GM21447 (cell line): ENCODE measurements at regions not wholly inside any gene's neighbourhood (a gene's known extent, or its start where the extent isn't known, plus 50 kb on each side); places are given as distances from the start of the nearest gene placed in this dataset.

Experiments
- ATAC-seq: cut with Tn5 transposase; IDR thresholded peaks from one replicate; pipeline ENCODE4 v1.9.1; 2021; ENCODE audit not compliant: unreplicated experiment

- ATAC-seq = no peak
Measured at GRCh38 chr21:24935991-24936390, 671.3 kb downstream of the MRPL39 start.

- no peak for ATAC-seq
Measured at GRCh38 chr21:24910591-24910990, 696.7 kb downstream of the MRPL39 start.

- ATAC-seq = no peak
Measured at GRCh38 chr21:24903994-24904635, 703.2 kb downstream of the MRPL39 start.

- no peak for ATAC-seq
Measured at GRCh38 chr21:24899138-24899537, 708.1 kb downstream of the MRPL39 start.

GRCh38 chr21:24897883-24898282 lies 709.4 kb downstream of the MRPL39 start:
- ATAC-seq = no peak

- ATAC-seq = no peak
Measured at GRCh38 chr21:24896735-24897124, 710.6 kb downstream of the MRPL39 start.

- peak; percentile 67 for ATAC-seq
Measured at GRCh38 chr21:24895885-24896734, 711.2 kb downstream of the MRPL39 start.

- ATAC-seq = no peak
Measured at GRCh38 chr21:24894324-24894723, 713.0 kb downstream of the MRPL39 start.

- no peak for ATAC-seq
Measured at GRCh38 chr21:24890021-24890420, 717.3 kb downstream of the MRPL39 start.

- ATAC-seq = no peak
Measured at GRCh38 chr21:24881506-24881905, 725.8 kb downstream of the MRPL39 start.

- ATAC-seq = no peak
Measured at GRCh38 chr21:24870633-24871032, 736.6 kb downstream of the MRPL39 start.

- ATAC-seq = no peak
Measured at GRCh38 chr21:24869862-24870261, 737.4 kb downstream of the MRPL39 start.

- ATAC-seq = no peak
Measured at GRCh38 chr21:24868117-24868516, 739.2 kb downstream of the MRPL39 start.

GRCh38 chr21:24861471-24861870 lies 745.8 kb downstream of the MRPL39 start:
- ATAC-seq = no peak

- ATAC-seq = no peak
Measured at GRCh38 chr21:24856326-24856725, 751.0 kb downstream of the MRPL39 start.

- ATAC-seq = no peak
Measured at GRCh38 chr21:24852610-24853195, 754.6 kb downstream of the MRPL39 start.

GRCh38 chr21:24850121-24850520 lies 757.2 kb downstream of the MRPL39 start:
- ATAC-seq = no peak

GRCh38 chr21:24844671-24845070 lies 762.6 kb downstream of the MRPL39 start:
- ATAC-seq = no peak

- no peak for ATAC-seq
Measured at GRCh38 chr21:24840287-24840686, 767.0 kb downstream of the MRPL39 start.

- ATAC-seq = no peak
Measured at GRCh38 chr21:24832961-24833360, 774.3 kb downstream of the MRPL39 start.

- ATAC-seq = no peak
Measured at GRCh38 chr21:24829397-24829796, 777.9 kb downstream of the MRPL39 start.

GRCh38 chr21:24826822-24827221 lies 780.5 kb downstream of the MRPL39 start:
- ATAC-seq = no peak
